ENCODE measurements at regions not wholly inside any gene's neighbourhood (a gene's known extent, or its start where the extent isn't known, plus 50 kb on each side); places are given as distances from the start of the nearest gene placed in this dataset.
"Not testable (repeated sequence)": the region's sequence is repeated elsewhere in the genome, so short reads cannot be mapped to it uniquely, and the experiment has no call there.

DNA sequence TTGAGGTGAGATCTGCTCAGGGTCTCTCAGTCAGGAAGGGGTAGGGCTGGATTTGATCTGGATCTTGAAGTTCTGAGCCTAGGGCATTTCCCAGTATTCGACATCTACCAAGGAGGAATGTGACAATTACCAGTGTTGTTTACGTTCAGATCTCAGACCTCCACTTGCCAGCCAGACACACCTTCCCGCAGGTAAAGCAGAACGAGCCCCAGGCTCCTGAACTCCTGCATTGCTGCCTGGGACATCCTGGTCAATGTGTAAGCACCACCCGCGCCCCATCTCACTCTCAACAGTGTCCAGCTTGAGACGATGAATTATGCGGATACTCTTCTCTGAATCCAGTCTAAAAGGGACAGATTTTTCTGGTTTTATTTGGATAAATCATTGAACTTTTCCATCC, 56.7 kb upstream of the PTCH1 start:
- no peak for FAIRE-seq

DNA sequence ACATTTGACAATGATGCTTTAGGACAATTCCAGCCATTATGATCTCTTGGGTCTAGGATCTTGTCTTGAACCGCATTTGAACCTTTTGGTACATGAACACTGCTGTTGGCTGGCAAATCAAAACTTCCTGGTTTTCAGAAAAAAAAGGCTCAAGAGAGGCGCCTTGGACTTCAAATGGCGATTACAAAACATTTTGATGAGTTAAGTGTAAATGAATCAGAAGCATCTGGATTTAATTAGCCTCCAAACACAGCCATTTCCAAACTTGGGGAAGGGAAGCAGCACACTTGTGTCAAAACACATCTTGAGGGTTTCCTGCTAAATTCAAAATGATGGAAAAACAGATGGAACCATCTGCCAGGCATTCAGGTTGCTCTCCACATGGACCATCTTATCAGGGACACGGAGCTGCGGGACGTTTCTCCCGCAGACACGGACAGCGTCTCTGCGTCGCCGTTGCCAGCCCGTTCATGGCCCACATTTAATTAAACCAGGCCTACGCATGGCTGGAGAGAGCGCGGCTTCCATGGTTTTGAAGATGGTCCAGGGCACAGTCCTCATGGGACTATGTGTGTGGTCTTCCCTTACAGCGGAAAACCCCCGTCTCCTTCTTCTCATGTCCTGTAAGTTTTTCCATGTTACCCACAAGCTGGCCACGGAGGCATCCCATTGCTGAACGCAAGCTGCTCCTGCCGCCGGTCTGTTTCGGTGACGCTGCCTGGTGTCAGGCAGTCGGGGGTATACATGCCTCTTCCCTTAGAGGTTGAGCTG, 55.8 kb upstream of the PTCH1 start:
- FAIRE-seq: no peak

DNA sequence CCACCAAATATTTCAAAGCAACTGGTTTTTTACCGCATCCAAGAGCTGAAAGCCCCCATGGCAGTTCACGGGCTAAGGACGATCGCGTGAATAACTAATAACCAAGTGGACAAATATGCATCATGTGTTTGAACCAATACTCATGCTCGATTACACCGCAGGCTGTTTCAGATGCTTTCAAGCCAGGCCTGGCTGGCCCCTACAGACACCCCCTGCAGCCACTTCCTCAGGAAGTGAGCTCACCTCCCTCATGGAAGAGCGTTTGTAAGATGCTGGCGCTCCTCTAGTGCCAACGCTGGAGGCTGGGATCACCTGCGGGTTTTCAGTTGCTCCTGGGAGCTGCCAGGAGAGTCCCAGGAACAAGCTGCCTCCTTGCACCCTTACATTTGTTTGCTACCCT, 53.9 kb upstream of the PTCH1 start:
- no peak for FAIRE-seq

DNA sequence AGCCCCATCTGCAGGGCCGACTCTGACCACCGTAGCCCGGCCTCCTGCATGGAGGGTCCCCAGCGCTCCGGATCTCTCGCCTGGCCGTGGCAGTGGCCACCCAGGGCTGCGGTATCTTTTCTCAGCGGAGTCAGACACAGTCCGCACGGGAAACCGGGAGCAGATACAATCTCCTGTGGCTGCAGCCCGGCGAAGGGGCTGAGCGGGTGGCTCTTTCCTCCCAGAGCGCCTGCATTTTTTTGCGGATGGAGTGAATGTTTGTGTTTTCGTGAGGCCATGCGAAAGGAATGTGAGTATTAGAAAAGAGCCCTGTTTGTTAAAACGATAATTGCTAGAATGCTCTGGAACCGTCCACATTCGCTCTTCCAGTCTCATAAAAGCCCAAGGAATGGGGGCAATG, 53.4 kb upstream of the PTCH1 start:
- no peak for FAIRE-seq

DNA sequence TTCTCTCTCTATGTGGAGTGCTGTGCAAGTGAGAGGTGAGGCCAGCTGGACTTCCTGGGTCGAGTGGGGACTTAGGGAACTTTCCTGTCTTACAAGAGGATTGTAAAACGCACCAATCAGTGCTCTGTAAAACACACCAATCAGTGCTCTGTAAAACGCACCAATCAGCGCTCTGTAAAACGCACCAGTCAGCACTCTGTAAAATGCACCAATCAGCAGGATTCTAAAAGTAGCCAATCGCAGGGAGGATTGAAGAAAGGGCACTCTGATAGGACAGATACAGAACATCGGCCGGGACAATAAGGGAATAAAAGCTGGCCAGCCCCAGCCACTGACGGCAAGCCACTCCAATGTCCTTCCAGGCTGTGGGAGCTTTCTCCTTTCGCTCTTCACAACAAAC, 52.0 kb upstream of the PTCH1 start:
- not testable (repeated sequence) for FAIRE-seq
